Stomach (tissue), 4 donors: ENCODE measurements at regions not wholly inside any gene's neighbourhood (a gene's known extent, or its start where the extent isn't known, plus 50 kb on each side); places are given as distances from the start of the nearest gene placed in this dataset.

Experiments used
- CTCF ChIP-seq, 7 experiments: fragments of 450-650 bp in 4 of 7; fragments of 200-600 bp in 3 of 7; sonication (generic) in 3 of 7; IDR thresholded peaks; one replicate each; pipeline ENCODE4 v1.5.1; 2016 to 2019; ENCODE audit warnings: antibody characterized with exemption in 7 of 7, control low read depth in 2 of 7, mild to moderate bottlenecking in 1 of 7
- POLR2A ChIP-seq, 4 donors: fragments of 450-650 bp; IDR thresholded peaks; one replicate each; pipeline ENCODE4 v1.6.1; 2016; ENCODE audit warnings: antibody characterized with exemption in 4 of 4, control low read depth in 2 of 4, mild to moderate bottlenecking in 1 of 4, moderate library complexity in 1 of 4
- POLR2AphosphoS5 ChIP-seq, 3 donors: sonication (generic); formaldehyde crosslinking; IDR thresholded peaks; one replicate each; pipeline ENCODE4 v1.6.1; 2016; ENCODE audit warnings: antibody characterized with exemption in 3 of 3

- TF ChIP-seq CTCF (IDR thresholded peaks at IDR 0.05) (no peak), POLR2AphosphoS5 (IDR thresholded peaks at IDR 0.05) (no peak), POLR2A (IDR thresholded peaks at IDR 0.05) (no peak)
Observed at GRCh38 chr17:65332779-65333178, 195.6 kb downstream of the RGS9 start.
